Stimulated activated naive B cell treated with anti-CD40 and anti-IgM and Interleukin-4, amounts not matched to agents 10 μg/mL and 1 μg/mL and 100 μg/mL, for 72 hours (primary cell): ENCODE measurements at regions not wholly inside any gene's neighbourhood (a gene's known extent, or its start where the extent isn't known, plus 50 kb on each side); places are given as distances from the start of the nearest gene placed in this dataset.
"Not testable (repeated sequence)": the region's sequence is repeated elsewhere in the genome, so short reads cannot be mapped to it uniquely, and the experiment has no call there.

Experiments used
- ATAC-seq, 2 donors: fragments of 150-1000 bp; cut with Tn5 transposase; replicated peaks; 2 replicates each; pipeline ENCODE4 v1.10.0; 2021; ENCODE audit warnings: moderate library complexity in 1 of 2
- DNase-seq: peaks from one replicate; pipeline ENCODE4 v3.0.0; 2021
- H3K27ac Mint-ChIP-seq: one replicate; pipeline ENCODE4 v1.8.0; 2022; ENCODE audit warnings: mild to moderate bottlenecking, mixed read lengths
- H3K27me3 Mint-ChIP-seq, 2 donors: one replicate each; pipeline ENCODE4 v1.8.0; 2022; ENCODE audit warnings: mixed read lengths in 2 of 2
- H3K36me3 Mint-ChIP-seq, 2 donors: one replicate each; pipeline ENCODE4 v1.8.0; 2022; ENCODE audit warnings: mixed read lengths in 2 of 2, mild to moderate bottlenecking in 1 of 2
- H3K4me1 Mint-ChIP-seq, 2 donors: one replicate each; pipeline ENCODE4 v1.8.0; 2022; ENCODE audit warnings: mixed read lengths in 2 of 2, mild to moderate bottlenecking in 1 of 2
- H3K4me3 Mint-ChIP-seq, 2 donors: one replicate each; pipeline ENCODE4 v1.8.0; 2022; ENCODE audit warnings: mild to moderate bottlenecking in 2 of 2, mixed read lengths in 2 of 2, moderate library complexity in 1 of 2
- H3K9me3 Mint-ChIP-seq, 2 donors: one replicate each; pipeline ENCODE4 v1.8.0; 2022; ENCODE audit warnings: mixed read lengths in 2 of 2, mild to moderate bottlenecking in 1 of 2

DNA sequence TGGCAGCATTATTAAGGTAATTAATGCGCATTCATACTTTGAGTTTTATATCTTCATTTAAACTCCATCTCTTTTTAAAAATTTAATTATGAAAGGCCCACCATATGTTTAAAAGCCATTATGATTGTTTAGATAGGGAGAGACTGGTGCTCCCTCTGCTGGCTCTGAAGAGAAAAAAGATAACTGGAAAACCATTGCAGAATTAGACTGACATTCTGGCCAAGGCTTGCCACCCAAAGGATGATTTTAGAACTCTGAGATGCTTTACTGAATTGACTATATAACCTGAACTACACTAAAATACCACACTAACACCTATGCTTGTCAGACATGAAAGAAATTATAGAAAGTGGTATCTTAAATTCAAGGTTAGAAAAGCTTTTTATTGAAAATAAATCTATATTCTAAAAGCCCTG lies 127.6 kb upstream of the SPOPL start:
- no peak for DNase-seq
- no peak overlapping the region for H3K27ac Mint-ChIP-seq
- H3K27me3 Mint-ChIP-seq, result no peaks in the 10 kb centered on the region
- ATAC-seq, result peak in 1 of 2 donors; percentile 29
- no peaks in the 10 kb centered on the region for H3K9me3 Mint-ChIP-seq
- no peaks in the 10 kb centered on the region for H3K4me1 Mint-ChIP-seq
- no peaks in the 10 kb centered on the region for H3K36me3 Mint-ChIP-seq
- no peak overlapping the region for H3K4me3 Mint-ChIP-seq

DNA sequence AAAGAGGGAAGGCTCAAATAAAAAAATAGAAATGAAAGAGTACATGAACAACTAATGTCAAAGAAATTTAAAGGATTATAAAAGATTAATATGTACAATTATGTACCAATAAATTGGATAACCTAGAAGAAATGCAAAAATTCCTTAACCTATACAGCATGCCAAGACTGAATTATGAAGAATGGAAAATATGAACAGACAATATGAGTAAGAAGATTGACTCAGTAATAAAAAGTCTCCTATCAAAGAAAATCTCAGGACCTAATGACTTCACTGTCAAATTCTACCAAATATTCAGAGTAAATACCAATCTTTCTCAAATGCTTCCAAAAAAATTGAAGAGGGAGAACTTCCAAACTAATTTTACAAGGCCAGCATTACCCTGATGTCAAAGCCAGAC lies 120.2 kb upstream of the SPOPL start:
- H3K9me3 Mint-ChIP-seq, result peaks cover 7 to 9% of the 10 kb centered on the region in 2 donors
- ATAC-seq, result no peak
- H3K4me1 Mint-ChIP-seq, result no peaks in the 10 kb centered on the region
- DNase-seq, result no peak
- H3K4me3 Mint-ChIP-seq, result no peak overlapping the region
- H3K27ac Mint-ChIP-seq, result no peak overlapping the region
- peaks cover 0 to 4% of the 10 kb centered on the region in 2 donors for H3K36me3 Mint-ChIP-seq
- peaks cover 0 to 5% of the 10 kb centered on the region in 2 donors for H3K27me3 Mint-ChIP-seq

DNA sequence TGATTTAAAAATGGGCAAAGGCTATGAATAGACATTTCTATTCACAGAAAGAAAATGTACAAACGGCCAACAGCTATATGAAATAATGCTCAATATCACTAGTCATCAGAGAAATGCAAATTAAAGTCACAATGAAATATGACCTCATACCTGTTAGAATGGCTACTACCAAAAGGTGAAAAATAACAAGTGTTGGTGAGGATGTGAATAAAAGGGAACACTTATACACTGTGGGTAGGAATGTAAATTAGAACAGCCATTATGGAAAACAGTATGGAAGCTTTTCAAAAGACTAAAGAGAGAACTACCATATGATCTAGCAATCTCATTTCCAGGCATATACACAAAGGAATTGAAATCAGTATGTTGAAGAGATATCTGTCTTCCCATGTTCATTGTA lies 118.9 kb upstream of the SPOPL start:
- peaks cover 0 to 4% of the 10 kb centered on the region in 2 donors for H3K36me3 Mint-ChIP-seq
- ATAC-seq, result no peak
- H3K27ac Mint-ChIP-seq, result no peak overlapping the region
- peaks cover 7 to 9% of the 10 kb centered on the region in 2 donors for H3K9me3 Mint-ChIP-seq
- H3K4me1 Mint-ChIP-seq, result no peaks in the 10 kb centered on the region
- DNase-seq, result no peak
- H3K27me3 Mint-ChIP-seq, result peaks cover 0 to 5% of the 10 kb centered on the region in 2 donors
- H3K4me3 Mint-ChIP-seq, result no peak overlapping the region

DNA sequence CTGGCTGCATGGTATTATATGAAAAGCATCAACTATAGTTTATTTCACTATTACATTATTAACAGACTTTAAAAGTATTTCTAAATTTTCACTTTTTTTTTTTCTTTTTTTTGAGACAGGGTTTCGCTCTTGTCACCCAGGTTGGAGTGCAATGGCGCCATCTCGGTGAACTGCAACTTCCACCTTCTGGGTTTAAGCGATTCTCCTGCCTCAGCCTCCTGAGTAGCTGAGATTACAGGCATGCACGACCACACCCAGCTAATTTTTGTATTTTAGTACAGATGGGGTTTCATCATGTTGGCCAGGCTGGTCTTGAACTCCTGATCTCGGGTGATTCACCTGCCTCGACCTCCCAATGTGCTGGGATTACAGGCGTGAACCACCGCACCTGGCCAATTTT lies 115.4 kb upstream of the SPOPL start:
- not testable (repeated sequence) for H3K27me3 Mint-ChIP-seq, H3K4me1 Mint-ChIP-seq, DNase-seq, H3K36me3 Mint-ChIP-seq, H3K4me3 Mint-ChIP-seq, H3K9me3 Mint-ChIP-seq, ATAC-seq, H3K27ac Mint-ChIP-seq

DNA sequence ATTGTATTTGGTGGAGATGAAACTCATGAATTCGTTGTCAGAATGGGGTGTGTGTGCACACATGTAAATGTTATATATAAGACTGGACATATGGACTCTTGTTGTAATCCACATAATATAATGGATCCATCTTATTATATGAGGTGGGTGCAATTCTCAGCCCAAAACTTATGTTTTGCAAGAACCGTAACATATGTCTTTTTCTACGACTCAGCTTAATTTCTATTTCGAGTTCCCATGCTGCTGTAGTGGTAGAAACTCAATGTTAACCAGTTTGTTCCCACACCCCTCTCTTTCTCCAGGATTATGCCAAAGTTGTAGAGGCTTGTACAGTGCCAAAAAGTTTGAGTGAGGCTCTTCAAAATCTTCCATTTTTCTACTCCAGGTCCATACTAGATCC lies 112.5 kb upstream of the SPOPL start:
- Mint-ChIP-seq H3K9me3 (no peaks in the 10 kb centered on the region), H3K4me1 (no peaks in the 10 kb centered on the region), H3K36me3 (no peaks in the 10 kb centered on the region), H3K27me3 (no peaks in the 10 kb centered on the region), H3K27ac (no peak overlapping the region), H3K4me3 (no peak overlapping the region)
- no peak for DNase-seq
- ATAC-seq, result no peak

DNA sequence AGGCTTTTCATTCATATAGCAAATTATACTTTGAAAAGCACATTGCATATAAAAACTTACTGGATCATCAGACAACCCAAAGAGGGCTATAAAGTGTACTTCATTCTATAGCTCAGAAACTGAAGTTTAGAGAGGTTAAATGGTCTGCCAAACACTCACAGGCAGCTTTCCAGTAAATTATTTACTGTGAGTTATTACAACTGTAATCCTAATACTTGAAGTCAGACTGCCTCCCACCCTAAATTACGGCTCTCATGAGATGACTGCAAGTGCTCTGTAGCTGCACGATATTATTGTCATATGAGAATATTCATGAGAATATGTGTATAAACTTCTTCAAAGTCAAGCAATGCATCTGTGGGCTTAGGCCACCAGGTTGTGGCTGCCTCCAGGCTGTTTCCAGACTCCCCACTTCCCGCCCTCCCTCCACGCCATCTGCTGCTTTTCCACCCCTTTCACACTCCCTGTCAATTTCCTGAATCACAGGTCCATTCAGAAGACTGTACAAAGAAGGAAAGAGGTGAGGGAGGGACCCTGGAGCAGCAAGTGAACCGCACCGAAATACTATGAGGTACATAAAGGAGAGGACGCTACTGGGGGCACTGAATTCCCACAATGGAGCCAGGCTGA lies 111.1 kb upstream of the SPOPL start:
- Mint-ChIP-seq H3K27me3 (no peaks in the 10 kb centered on the region), H3K4me1 (no peaks in the 10 kb centered on the region), H3K9me3 (no peaks in the 10 kb centered on the region), H3K36me3 (no peaks in the 10 kb centered on the region), H3K27ac (peak overlapping the region; percentile 57), H3K4me3 (no peak overlapping the region)
- DNase-seq, result no peak
- no peak for ATAC-seq

DNA sequence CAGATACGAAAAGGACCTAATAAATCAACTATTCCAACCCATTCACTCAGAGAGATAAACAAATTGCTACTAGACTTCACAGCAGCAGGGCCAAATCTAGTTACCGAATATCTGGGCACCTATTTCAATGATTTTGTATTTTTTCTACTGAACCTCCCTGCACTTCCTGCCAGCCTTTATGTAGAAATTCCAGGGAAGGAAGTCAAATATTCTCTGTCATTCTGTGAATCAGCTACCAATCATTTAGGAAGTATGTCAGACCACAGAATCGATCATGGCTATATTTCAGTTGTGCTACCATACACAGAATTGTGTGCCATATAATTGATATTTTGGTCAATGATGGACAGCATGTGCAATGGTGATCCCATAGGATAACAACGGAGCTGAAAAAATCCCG lies 109.6 kb upstream of the SPOPL start:
- no peaks in the 10 kb centered on the region for H3K27me3 Mint-ChIP-seq
- H3K9me3 Mint-ChIP-seq, result peaks cover 0 to 2% of the 10 kb centered on the region in 2 donors
- H3K27ac Mint-ChIP-seq, result no peak overlapping the region
- no peaks in the 10 kb centered on the region for H3K4me1 Mint-ChIP-seq
- ATAC-seq (no peak), DNase-seq (no peak)
- peaks cover 0 to 4% of the 10 kb centered on the region in 2 donors for H3K36me3 Mint-ChIP-seq
- H3K4me3 Mint-ChIP-seq, result no peak overlapping the region

DNA sequence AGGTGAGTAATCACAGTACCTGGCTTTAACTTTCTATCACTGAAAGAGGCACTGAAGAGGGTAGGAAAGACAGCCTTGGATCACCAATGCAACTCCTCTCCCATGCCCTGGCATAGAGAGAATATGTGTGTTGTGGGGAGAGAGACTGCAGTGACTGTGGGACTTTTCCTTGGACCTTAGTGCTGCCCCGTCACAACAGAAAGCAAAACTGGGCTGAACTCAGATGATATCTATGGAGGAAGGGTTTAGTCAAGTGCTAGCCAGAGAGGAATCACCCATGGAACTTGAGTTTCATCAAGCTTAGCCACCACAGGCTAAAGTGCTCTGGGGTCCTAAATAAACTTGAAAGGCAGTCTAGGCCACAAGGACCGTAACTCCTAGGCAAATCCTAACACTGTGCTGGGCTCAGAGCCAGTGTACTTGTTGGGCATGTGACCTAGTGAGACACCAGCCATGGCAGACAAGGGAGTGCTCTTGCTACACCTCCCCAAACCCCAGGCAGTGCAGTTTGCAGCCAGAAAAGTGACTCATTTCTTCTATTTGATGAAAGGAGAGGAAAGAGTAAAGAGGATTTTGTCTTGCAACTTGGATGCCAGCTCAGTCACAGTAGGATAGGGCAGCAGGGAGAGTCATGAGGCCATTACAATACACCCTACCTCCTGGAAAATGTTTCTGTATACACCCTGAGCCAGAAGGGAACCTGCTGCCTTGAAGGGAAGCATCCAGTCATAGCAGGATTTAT lies 105.8 kb upstream of the SPOPL start:
- H3K27me3 Mint-ChIP-seq, result no peaks in the 10 kb centered on the region
- no peak overlapping the region for H3K4me3 Mint-ChIP-seq
- peaks cover 0 to 17% of the 10 kb centered on the region in 2 donors for H3K36me3 Mint-ChIP-seq
- H3K4me1 Mint-ChIP-seq, result no peaks in the 10 kb centered on the region
- DNase-seq (no peak), ATAC-seq (no peak)
- peaks cover 4 to 11% of the 10 kb centered on the region in 2 donors for H3K9me3 Mint-ChIP-seq
- no peak overlapping the region for H3K27ac Mint-ChIP-seq

DNA sequence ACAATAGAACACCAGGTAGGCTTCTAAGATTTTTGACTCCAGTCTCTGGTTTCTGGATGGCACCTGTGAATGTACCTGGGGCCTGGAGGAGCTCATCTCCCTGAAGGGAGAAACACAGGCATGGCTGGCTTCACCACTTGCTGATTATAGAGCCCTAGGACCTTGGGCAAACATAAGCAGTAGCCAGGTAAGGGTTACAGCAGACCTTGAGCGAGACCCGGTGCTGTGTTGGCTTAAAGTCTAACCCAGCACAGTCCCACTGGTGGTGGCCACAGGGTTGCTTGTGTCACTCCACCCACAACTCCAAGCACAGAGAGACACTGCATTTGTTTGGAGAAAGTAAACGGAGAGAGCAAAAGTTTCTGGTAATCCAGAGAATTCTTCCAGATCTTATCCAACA lies 104.7 kb upstream of the SPOPL start:
- peaks cover 10 to 18% of the 10 kb centered on the region in 2 donors for H3K9me3 Mint-ChIP-seq
- no peak overlapping the region for H3K27ac Mint-ChIP-seq
- peaks cover 0 to 1% of the 10 kb centered on the region in 2 donors for H3K4me1 Mint-ChIP-seq
- H3K4me3 Mint-ChIP-seq, result no peak overlapping the region
- no peak for DNase-seq
- no peak for ATAC-seq
- peaks cover 0 to 25% of the 10 kb centered on the region in 2 donors for H3K36me3 Mint-ChIP-seq
- H3K27me3 Mint-ChIP-seq, result no peaks in the 10 kb centered on the region

DNA sequence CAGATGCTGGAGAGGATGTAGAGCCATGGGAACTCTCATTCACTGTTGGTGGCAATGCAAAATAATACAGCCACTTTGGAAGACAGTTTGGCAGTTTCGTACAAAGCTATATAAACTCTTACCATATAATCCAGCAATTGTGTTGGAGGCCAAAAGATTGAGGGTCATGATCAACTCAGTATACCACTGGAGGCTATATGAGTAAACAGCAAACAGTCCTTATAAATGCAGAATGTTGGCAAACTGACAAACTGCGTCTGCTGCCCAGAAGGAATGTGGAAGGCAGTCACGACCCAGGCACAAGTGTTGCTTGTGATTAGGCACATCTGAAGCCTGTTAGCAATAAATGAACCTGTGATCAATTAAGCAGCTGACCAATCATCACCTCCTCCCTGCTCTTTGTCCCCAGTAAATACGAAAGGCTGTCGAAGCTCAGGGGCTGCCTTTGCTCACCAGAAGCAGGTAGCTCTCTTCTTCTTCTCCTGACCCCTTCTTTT lies 98.1 kb upstream of the SPOPL start:
- ATAC-seq (no peak), DNase-seq (no peak)
- Mint-ChIP-seq H3K27ac (no peak overlapping the region), H3K4me1 (peaks cover 0 to 1% of the 10 kb centered on the region in 2 donors), H3K27me3 (no peaks in the 10 kb centered on the region), H3K4me3 (no peak overlapping the region), H3K9me3 (peaks cover 6 to 10% of the 10 kb centered on the region in 2 donors), H3K36me3 (peaks cover 0 to 13% of the 10 kb centered on the region in 2 donors)

DNA sequence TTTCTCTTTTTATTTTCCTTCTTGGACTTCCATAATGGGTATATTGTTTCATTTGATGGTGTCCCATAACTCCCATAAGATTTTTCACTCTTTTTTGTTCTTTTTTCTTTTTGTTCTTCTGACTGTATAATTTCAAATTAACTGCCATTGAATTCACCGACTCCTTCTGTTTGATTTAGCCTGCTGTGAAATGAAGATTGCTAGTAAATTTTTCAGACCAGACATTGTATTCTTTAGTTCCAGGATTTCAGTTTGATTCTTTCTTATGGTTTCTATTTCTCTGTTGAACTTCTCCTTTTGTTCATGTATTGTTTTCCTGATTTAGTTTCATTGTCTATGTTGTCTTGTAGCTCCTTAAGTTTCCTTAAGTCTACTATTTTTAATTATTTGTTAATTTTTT lies 87.6 kb upstream of the SPOPL start:
- H3K4me3 Mint-ChIP-seq, result no peak overlapping the region

DNA sequence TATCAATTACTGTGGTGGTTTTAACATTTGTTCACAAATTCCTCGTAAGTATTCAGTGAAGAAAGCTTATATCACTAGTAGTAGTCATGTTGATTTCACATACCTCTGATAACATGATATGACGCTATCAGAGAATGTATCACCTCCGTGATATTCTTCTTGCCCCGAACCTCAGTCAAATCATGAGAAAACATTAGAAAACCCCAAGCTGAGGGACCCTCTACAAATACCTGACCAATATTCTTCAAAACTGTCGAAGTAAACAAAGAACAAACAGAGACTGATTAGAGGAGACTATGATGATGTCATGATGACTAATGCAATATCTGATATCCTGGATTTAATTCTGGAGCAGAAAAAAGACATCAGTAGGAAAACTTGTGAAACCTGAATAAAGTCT lies 85.6 kb upstream of the SPOPL start:
- peaks cover 8 to 20% of the 10 kb centered on the region in 2 donors for H3K36me3 Mint-ChIP-seq
- no peak overlapping the region for H3K27ac Mint-ChIP-seq
- peaks cover 16 to 21% of the 10 kb centered on the region in 2 donors for H3K9me3 Mint-ChIP-seq
- ATAC-seq (no peak), DNase-seq (no peak)
- no peaks in the 10 kb centered on the region for H3K4me1 Mint-ChIP-seq
- no peak overlapping the region for H3K4me3 Mint-ChIP-seq
- no peaks in the 10 kb centered on the region for H3K27me3 Mint-ChIP-seq

More for the DNA sequence above, 87.6 kb upstream of the SPOPL start:
- Mint-ChIP-seq H3K36me3 (peaks cover 8 to 30% of the 10 kb centered on the region in 2 donors), H3K27ac (no peak overlapping the region), H3K4me1 (no peaks in the 10 kb centered on the region), H3K27me3 (no peaks in the 10 kb centered on the region), H3K9me3 (peaks cover 16 to 26% of the 10 kb centered on the region in 2 donors)
- ATAC-seq, result no peak
- no peak for DNase-seq

DNA sequence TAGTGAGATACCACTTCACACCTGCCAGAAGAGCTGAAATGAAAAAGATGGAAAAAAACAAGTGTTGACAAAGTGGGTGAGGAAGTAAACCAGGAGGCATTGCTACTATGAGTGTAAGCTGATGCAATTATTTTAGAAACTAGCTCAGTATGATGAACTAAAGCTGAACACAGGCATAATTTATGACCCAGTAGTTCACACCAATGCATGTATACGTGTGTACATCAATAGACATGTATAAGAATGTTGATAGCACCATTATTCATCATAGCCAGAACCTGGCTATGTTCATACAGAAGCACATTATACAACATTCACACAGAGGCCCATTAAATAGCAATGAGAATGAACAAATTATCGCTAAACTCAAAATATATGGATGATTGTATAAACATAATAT lies 83.1 kb upstream of the SPOPL start:
- no peaks in the 10 kb centered on the region for H3K27me3 Mint-ChIP-seq
- H3K4me1 Mint-ChIP-seq, result no peaks in the 10 kb centered on the region
- no peak for ATAC-seq
- H3K27ac Mint-ChIP-seq, result no peak overlapping the region
- peaks cover 8 to 10% of the 10 kb centered on the region in 2 donors for H3K9me3 Mint-ChIP-seq
- DNase-seq, result no peak
- H3K4me3 Mint-ChIP-seq, result no peak overlapping the region
- H3K36me3 Mint-ChIP-seq, result peaks cover 4 to 8% of the 10 kb centered on the region in 2 donors

DNA sequence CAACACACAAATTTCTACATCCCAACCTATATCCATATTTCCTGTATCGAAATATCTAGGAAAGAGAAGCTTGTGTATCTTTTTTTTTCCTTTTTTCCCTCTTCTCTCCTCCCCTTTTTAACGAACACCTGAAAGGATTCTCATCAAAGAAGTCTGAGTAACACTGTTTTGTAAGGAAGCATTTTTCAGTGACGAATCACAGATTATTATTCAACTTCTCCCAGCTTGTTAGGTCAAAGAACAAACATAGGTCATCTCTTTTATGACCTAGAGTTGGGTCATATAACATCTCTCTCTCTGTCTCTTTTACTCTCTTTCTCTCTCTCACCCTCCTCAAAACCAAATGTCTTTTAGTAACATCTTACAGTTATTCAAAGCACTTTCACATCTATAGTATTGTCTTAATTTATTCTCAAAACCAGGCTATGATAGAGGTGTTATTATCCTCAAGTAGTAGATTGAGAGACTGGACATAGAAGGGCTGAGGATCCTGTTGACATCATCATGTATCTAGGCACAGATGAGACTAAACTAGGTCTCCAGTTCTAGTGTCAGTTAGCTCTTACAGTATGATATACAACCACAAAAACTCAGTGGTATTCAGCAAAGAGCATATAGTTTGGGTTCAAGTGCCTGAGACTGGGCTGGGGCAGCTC lies 80.1 kb upstream of the SPOPL start:
- peaks cover 7 to 11% of the 10 kb centered on the region in 2 donors for H3K9me3 Mint-ChIP-seq
- H3K36me3 Mint-ChIP-seq, result peaks cover 4 to 5% of the 10 kb centered on the region in 2 donors
- H3K27ac Mint-ChIP-seq, result no peak overlapping the region
- H3K27me3 Mint-ChIP-seq, result no peaks in the 10 kb centered on the region
- no peaks in the 10 kb centered on the region for H3K4me1 Mint-ChIP-seq
- DNase-seq (no peak), ATAC-seq (no peak)
- H3K4me3 Mint-ChIP-seq, result no peak overlapping the region

DNA sequence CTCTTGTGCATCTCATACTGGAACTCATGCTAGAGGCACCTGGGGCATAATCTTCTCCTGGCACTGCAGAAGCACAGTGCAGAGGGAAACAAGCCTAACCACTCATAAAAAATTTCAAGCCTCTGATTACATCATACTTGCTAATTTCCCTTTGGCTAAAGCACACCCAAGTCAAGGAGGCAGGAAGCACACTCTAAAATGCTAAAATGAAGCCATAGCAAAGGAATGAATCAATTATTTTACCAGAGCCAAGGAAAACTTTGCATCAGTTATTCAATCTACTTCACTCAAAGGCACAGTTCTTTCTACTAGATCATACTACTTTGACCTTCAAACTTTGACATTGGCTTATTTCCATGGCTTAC lies 79.6 kb upstream of the SPOPL start:
- DNase-seq (no peak), ATAC-seq (no peak)
- Mint-ChIP-seq H3K4me1 (no peaks in the 10 kb centered on the region), H3K27ac (no peak overlapping the region), H3K4me3 (no peak overlapping the region), H3K36me3 (peaks cover 7 to 9% of the 10 kb centered on the region in 2 donors), H3K9me3 (peaks cover 6 to 16% of the 10 kb centered on the region in 2 donors), H3K27me3 (no peaks in the 10 kb centered on the region)
